GM19468 (cell line): ENCODE measurements at regions not wholly inside any gene's neighbourhood (a gene's known extent, or its start where the extent isn't known, plus 50 kb on each side); places are given as distances from the start of the nearest gene placed in this dataset.

ENCODE experiments used
- ATAC-seq: cut with Tn5 transposase; IDR thresholded peaks from one replicate; pipeline ENCODE4 v1.9.1; 2021; ENCODE audit warnings: mild to moderate bottlenecking, moderate library complexity, moderate number of reproducible peaks; ENCODE audit not compliant: unreplicated experiment; ENCODE audit errors: extremely low read depth

GRCh38 chr1:216902669-216903381, 179.6 kb upstream of the ESRRG start:
- ATAC-seq = no peak

- ATAC-seq = no peak
These were observed 176.9 kb upstream of the ESRRG start for GRCh38 chr1:216900116-216900620.

DNA sequence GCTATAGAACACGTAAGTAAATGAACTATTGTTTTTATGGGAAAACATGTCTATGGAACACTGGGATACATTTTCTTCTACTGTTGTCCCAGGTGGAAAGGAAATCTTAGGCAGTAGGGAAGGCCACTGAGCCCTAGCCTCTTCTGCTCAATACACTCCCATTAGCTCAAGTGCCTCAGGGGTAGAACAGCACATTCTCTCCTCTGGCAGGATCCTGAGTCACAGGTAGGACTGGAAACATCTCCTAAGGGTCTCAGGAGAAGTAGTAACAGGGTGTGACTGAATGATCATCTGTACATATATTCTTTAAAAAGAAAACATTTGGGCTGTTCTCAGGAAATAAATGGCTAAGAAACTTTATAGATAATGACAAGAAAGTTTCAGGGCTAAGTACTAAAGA, 175.6 kb upstream of the ESRRG start:
- ATAC-seq = no peak

DNA sequence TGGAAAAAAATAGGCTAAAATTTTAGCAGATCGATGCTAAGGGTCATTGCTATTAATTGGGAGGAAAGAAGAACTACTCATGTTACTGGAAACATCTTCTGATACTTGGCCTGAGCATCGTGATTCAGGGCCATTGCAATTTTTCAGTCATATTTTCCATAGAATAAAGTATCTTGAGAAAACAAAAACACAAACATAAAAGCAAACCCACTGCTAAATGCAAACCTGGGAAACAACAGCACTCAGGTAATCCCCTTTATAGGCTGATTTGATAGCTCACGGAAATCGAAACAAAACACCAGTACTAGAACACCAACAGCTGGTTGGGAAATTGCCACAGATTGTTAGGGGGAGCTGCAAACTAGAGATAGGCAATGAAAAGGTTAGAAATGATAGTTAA, 172.9 kb upstream of the ESRRG start:
- ATAC-seq = no peak

DNA sequence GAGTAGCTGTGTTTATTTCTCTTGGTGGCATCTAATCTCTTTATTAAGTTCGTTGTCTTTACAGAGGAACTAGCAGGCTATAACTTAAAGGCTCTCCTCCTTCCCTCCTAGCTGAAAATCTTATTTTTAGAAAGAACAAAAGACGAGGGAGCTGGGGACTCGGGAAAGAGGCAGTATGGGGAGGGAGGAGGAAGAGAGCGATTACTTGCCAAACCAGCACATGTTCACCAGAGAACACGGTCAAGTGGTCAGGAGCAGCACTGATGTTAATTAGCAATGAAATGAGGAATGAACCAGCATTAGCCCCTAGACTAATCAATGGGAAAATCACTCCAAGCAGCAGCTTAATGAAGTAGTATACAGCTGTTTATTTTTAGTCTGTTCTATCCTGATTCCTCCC, 171.3 kb upstream of the ESRRG start:
- no peak for ATAC-seq

DNA sequence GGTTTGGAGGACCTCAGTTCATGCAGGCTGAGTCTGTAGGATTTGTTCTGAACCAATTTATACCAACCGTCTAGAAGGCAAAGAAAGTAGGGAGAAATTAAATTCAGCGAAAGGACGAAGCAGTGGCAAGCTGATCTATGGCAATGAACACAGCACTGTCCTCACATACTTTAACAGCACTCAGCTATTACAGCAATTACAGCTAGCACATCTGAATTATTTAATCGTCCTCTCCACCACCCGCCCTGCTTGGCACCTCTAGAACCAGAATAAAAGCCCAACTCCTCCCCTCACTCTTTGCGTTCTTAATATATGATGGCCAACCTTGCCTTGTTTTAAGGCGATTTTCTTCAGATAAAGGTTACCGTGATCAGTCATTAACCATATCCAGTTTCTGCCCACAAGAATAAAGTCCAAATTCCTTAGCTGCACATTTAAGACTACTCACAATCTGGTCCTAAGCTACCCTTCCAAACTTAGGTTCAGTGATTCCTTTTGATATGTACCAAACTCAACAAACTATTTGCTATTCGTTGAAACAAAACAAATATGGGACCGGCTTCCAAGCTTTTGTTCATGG, 169.4 kb upstream of the ESRRG start:
- ATAC-seq = no peak

DNA sequence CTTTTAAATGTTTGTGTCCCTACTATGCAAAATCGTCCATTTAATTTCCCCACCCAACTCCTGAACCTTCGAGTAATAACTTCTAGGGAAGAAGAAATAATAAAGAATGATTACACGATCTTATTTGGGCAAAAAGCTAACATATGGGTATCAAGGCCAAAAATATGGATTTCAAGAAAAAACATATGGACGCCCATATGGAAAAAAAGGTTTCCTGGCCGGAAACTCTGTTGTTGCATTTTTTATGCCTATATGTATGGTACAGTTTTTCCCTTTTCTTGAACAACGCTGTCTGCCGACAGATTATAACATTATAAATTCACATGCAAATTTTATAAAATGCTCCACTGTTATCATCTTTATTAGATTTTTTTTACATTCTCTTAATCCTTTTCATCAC, 167.6 kb upstream of the ESRRG start:
- no peak for ATAC-seq

DNA sequence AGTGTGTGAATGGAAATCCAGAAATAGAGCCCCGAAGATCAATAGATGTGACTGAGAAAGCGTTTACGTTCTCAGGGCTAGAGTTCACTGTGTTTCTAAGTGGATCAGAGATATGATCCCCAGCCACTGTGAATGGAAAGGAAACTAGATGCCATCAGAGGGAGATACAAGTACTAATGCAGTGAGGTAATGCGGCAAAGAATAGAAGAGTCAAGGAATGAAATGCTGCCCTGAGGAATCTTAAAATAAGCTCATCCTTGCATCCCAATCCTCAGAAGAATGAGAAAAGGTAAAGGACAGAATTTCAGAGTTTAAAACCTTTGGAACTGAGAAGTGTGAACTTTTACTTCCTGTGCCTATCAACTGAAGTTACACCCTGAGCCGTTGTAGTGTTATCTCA, 165.5 kb upstream of the ESRRG start:
- ATAC-seq = no peak

GRCh38 chr1:216887032-216887431, 163.8 kb upstream of the ESRRG start:
- no peak for ATAC-seq

- ATAC-seq = no peak
These were observed 161.5 kb upstream of the ESRRG start for GRCh38 chr1:216884614-216885229.

DNA sequence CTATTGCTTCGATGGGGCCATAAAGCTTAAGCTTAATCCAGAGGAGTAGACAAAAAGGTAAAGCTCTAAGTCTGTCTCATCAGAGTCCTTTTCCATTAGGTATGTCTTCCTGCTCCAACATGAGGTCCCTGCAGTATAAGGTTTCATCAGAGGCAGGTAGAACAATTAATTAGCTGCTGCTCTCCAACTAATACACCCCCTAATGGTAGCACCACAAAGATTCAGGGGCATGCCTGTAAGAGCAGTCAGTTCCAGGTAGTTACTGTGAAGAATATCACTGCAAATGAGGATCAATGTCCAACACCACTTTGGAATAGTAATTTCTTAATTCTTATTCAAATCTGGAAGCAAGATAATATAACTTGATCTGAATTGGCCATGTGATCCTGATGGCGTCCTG, 160.3 kb upstream of the ESRRG start:
- no peak for ATAC-seq

GRCh38 chr1:216881695-216882094, 158.5 kb upstream of the ESRRG start:
- ATAC-seq = no peak

GRCh38 chr1:216866714-216867113, 143.5 kb upstream of the ESRRG start:
- ATAC-seq = no peak

GRCh38 chr1:216855810-216856209, 132.6 kb upstream of the ESRRG start:
- no peak for ATAC-seq

GRCh38 chr1:216854836-216855484, 131.7 kb upstream of the ESRRG start:
- ATAC-seq = no peak

DNA sequence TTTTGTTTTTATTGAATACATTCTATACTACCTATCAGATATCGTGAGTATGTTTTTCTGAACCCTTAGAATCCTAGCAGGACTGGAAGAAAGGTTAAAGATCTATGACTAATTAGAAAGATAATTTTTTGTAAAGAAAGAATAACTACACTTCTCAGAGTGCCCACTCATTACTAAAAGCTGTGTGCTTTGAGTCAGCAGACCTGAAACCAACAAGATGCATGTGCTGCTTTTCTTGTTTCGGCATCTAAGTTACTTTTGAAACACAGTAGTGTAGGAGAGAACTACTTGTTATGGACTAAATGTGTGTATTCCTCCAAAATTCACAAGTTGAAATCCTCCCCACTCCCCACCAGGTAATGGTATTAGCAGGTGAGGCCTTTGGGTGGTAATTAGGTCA, 127.8 kb upstream of the ESRRG start:
- no peak for ATAC-seq

- no peak for ATAC-seq
These were observed 125.9 kb upstream of the ESRRG start for GRCh38 chr1:216849146-216849545.

DNA sequence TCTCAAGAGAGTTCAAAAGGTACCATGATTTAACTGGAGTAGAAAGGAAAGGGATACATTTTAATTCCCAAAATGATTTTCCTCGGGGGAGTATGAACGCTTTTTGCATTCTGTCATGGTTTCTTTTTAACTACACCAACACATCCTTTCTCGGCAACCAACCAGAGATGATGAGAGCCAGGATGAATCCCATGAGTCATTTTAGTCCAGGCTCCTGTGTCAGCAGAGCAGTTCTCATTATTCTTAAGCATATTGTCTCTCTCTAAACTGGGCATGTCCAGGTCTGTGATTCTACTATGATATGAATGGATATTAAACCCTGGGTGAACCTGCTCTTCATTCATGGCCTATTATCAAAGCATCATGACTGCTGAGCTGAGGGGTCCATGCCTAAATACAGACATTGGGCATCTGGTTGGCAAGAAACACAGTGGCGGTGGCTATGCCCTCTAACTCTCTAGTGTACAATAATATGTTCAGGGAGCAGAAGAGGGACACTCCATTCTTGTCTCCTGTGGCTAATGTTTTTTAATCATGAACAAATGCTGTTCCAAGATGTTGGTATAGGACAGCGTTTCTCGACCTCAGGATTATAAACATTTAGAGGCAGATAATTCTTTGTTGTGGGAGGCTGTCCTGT, 124.3 kb upstream of the ESRRG start:
- no peak for ATAC-seq

- no peak for ATAC-seq
These were observed 123.1 kb upstream of the ESRRG start for GRCh38 chr1:216846339-216846738.

DNA sequence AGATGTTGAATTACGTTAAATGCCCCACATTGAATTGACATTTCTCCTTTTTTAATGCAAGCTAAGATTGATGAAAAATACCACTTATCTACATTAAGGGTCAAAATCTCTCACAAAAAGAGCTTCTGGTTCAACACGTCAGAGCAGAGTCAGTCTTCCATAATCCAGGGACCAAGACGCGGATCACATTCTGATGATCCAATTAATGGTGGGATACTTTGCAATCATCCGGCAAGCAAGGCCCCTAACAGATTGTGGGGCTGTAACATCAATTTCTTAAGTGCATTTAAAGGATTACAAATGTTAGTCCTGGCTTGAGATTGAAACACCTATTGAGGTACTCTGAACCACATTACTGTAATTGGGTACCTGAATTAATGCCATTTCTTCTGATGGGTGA, 120.2 kb upstream of the ESRRG start:
- no peak for ATAC-seq

DNA sequence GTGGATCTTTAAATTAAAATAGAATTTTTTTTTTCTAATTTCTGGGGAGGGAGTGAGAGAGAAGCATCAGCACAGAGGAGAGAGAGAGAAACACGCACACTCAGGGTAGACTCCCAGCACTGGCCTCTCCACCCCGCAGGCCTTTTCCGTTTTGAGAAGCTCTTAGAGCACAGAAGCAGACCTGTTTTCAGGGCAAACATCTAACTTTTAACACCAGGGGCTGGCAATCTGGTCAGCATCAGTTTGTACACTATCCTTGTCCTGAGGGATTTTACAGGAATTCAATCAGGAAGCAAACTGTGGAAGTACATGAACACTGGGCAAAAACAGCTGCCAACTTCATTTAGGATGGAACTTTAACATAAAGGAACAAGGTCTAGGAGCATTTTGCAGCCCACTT, 117.9 kb upstream of the ESRRG start:
- ATAC-seq = no peak
